HCT116 (cell line): ENCODE measurements at regions not wholly inside any gene's neighbourhood (a gene's known extent, or its start where the extent isn't known, plus 50 kb on each side); places are given as distances from the start of the nearest gene placed in this dataset.
A peak's percentile ranks its signal among the peaks of the same experiment; 100 is the strongest.

ENCODE experiments used
- ATAC-seq: fragments of 200-7000 bp; cut with Tn5 transposase; 2 replicates; pipeline ENCODE4 v1.9.1; 2020; ENCODE audit warnings: mild to moderate bottlenecking, moderate library complexity
- BruUV-seq: library from RNA; stranded (reverse); fragments of 400-500 nt; replicated peaks from 2 replicates; lab custom pipeline; 2021; lab: Mats Ljungman, UMichigan
- CTCF ChIA-PET: fragments of 300-600 bp; sonication (Branson Sonifier 250); formaldehyde crosslinking; loops from one replicate; lab custom pipeline; 2021; ENCODE audit warnings: antibody characterized with exemption; lab: Charles Lee
- POLR2A ChIA-PET: fragments of 300-600, 350-600 bp; sonication (Branson Sonifier 250); formaldehyde crosslinking; loops from one replicate; lab custom pipeline; 2021; ENCODE audit warnings: antibody characterized with exemption; lab: Charles Lee
- RAD21 ChIA-PET, 2 experiments: fragments of 300-600 bp; sonication (Branson Sonifier 250); formaldehyde crosslinking; loops; one replicate each; lab custom pipeline; 2023; ENCODE audit warnings: low total read pairs in 2 of 2; ENCODE audit not compliant: uncharacterized antibody in 2 of 2, unreplicated experiment in 2 of 2, low non-redundant PET in 1 of 2; lab: Charles Lee
- DNase-seq: peaks from one replicate; pipeline ENCODE4 v3.0.0-alpha.2; 2010; ENCODE audit warnings: low read depth, low spot score
- H2AFZ ChIP-seq: fragments of 200-600 bp; shearing (Covaris generic), sonication (generic); 2 replicates; pipeline ENCODE4 v1.6.1; 2017; ENCODE audit warnings: low read depth, mixed run types, mixed read lengths, antibody characterized with exemption, low read length; ENCODE audit not compliant: poor library complexity, severe bottlenecking
- H3K27ac ChIP-seq: 2 replicates; pipeline ENCODE4 v1.5.1; 2012; ENCODE audit warnings: low read depth, low read length
- H3K27me3 ChIP-seq: fragments of 200-600 bp; sonication (generic); 2 replicates; pipeline ENCODE4 v1.6.1; 2016; ENCODE audit warnings: mixed run types, low read length, mixed read lengths; ENCODE audit not compliant: insufficient read depth
- H3K36me3 ChIP-seq, 2 experiments: fragments of 200-500 bp in 1 of 2; fragments of 200-600 bp in 1 of 2; sonication (Bioruptor generic) in 1 of 2; sonication (generic) in 1 of 2; 2 replicates each; pipeline versions ENCODE4 v1.5.1 to v1.6.1; 2014 to 2016; ENCODE audit warnings: low read length in 2 of 2, inconsistent platforms in 1 of 2, mixed read lengths in 1 of 2, mixed run types in 1 of 2; ENCODE audit not compliant: insufficient read depth in 2 of 2, control insufficient read depth in 1 of 2
- H3K4me1 ChIP-seq, 2 experiments: fragments of 200-600 bp in 1 of 2; sonication (generic) in 1 of 2; 2 replicates each; pipeline versions ENCODE4 v1.5.1 to v1.6.1; 2012 to 2017; ENCODE audit warnings: low read length in 2 of 2, inconsistent platforms in 1 of 2, mild to moderate bottlenecking in 1 of 2, mixed read lengths in 1 of 2, mixed run types in 1 of 2, moderate library complexity in 1 of 2; ENCODE audit not compliant: insufficient read depth in 2 of 2, control insufficient read depth in 1 of 2
- H3K4me2 ChIP-seq: fragments of 200-600 bp; sonication (generic); 2 replicates; pipeline ENCODE4 v1.6.1; 2017; ENCODE audit warnings: mixed run types, low read length, mixed read lengths
- H3K4me3 ChIP-seq, 2 experiments: fragments of 200-600 bp in 1 of 2; sonication (generic) in 1 of 2; replicated peaks in 1 of 2; 2 replicates each; pipeline ENCODE4 v1.5.1; 2011 to 2016; ENCODE audit warnings: low read length in 2 of 2, control low read depth in 1 of 2, low read depth in 1 of 2, mild to moderate bottlenecking in 1 of 2, mixed read lengths in 1 of 2, mixed run types in 1 of 2
- H3K79me2 ChIP-seq: fragments of 200-600 bp; sonication (generic); 2 replicates; pipeline ENCODE4 v1.6.1; 2017; ENCODE audit warnings: mild to moderate bottlenecking, mixed run types, low read length, moderate library complexity, mixed read lengths; ENCODE audit not compliant: insufficient read depth
- H3K9ac ChIP-seq: fragments of 200-600 bp; sonication (generic); 2 replicates; pipeline ENCODE4 v1.6.1; 2016; ENCODE audit warnings: low read length, mixed read lengths
- H3K9me2 ChIP-seq: fragments of 200-600 bp; sonication (generic), shearing (Covaris generic); 2 replicates; pipeline ENCODE4 v1.6.1; 2017; ENCODE audit warnings: mixed run types, mild to moderate bottlenecking, moderate library complexity; ENCODE audit not compliant: insufficient read depth
- H3K9me3 ChIP-seq, 2 experiments: fragments of 200-500 bp in 1 of 2; fragments of 200-600 bp in 1 of 2; sonication (Bioruptor generic) in 1 of 2; sonication (generic) in 1 of 2; 2 replicates each; pipeline ENCODE4 v1.6.1; 2014 to 2017; ENCODE audit warnings: low read length in 2 of 2, mixed read lengths in 2 of 2, inconsistent platforms in 1 of 2, low read depth in 1 of 2, mild to moderate bottlenecking in 1 of 2, mixed run types in 1 of 2, moderate library complexity in 1 of 2; ENCODE audit not compliant: control insufficient read depth in 1 of 2, insufficient read depth in 1 of 2
- H4K20me1 ChIP-seq: fragments of 200-600 bp; sonication (generic), shearing (Covaris generic); 2 replicates; pipeline ENCODE4 v1.6.1; 2017; ENCODE audit warnings: mixed run types, mild to moderate bottlenecking, moderate library complexity; ENCODE audit not compliant: insufficient read depth
- FOSL1 ChIP-seq: IDR thresholded peaks from 2 replicates; pipeline ENCODE4 v1.6.1; 2012; ENCODE audit warnings: low read depth
- JUND ChIP-seq: IDR thresholded peaks from 2 replicates; pipeline ENCODE4 v1.6.1; 2012
- REST ChIP-seq: IDR thresholded peaks from 2 replicates; pipeline ENCODE4 v1.6.1; 2012; ENCODE audit warnings: low read depth
- SP1 ChIP-seq: IDR thresholded peaks from 2 replicates; pipeline ENCODE4 v1.6.1; 2012; ENCODE audit warnings: low read depth
- intact Hi-C: fragments of 100-400 bp; cut with micrococcal nuclease; formaldehyde crosslinking; loops from 2 replicates; pipeline ENCODE4 v1.10.0; 2022

- peak overlapping the region; percentile 33 for H3K4me2 ChIP-seq
- ChIA-PET POLR2A (interaction anchor here (0.9 kb wide), 1 partner anchor 57 kb away, joined by 3 read pairs; the partner anchor contains the start of gene CD2AP), CTCF (no interaction called here), RAD21 (no interaction called here)
- DNase-seq (no peak), ATAC-seq (no peak)
- no peak overlapping the region for H3K27ac ChIP-seq
- H3K9ac ChIP-seq, result no peak overlapping the region
- H3K79me2 ChIP-seq, result no peaks in the 10 kb centered on the region
- TF ChIP-seq REST, result no peak
- peak; percentile 34; the same call in 1 of the 2 replicates for TF ChIP-seq JUND
- no peak for TF ChIP-seq SP1
- peak; percentile 30; the same call in 1 of the 2 replicates for TF ChIP-seq FOSL1
- H4K20me1 ChIP-seq, result no peaks in the 10 kb centered on the region
- peaks cover 12 to 20% of the 10 kb centered on the region in 2 experiments for H3K4me1 ChIP-seq
- H3K27me3 ChIP-seq, result no peaks in the 10 kb centered on the region
- no TSS peak for BruUV-seq
- no peaks in the 10 kb centered on the region for H3K9me2 ChIP-seq
- no peaks in the 10 kb centered on the region for H3K36me3 ChIP-seq
- no peaks in the 10 kb centered on the region for H3K9me3 ChIP-seq
- peak overlapping the region in 1 of 2 experiments; percentile 1; a peak in 1 of 4 replicates for H3K4me3 ChIP-seq
- intact Hi-C loops, result no loop called here
- peak overlapping the region; percentile 89 for H2AFZ ChIP-seq
Measured at GRCh38 chr6:47420394-47421371, 56.9 kb upstream of the CD2AP start.
